OCI-LY1 (cell line): ENCODE measurements at regions not wholly inside any gene's neighbourhood (a gene's known extent, or its start where the extent isn't known, plus 50 kb on each side); places are given as distances from the start of the nearest gene placed in this dataset.

Experiments used
- EZH2 ChIP-seq: fragments of 200-600 bp; sonication (generic), shearing (Covaris generic); IDR thresholded peaks from 2 replicates; pipeline ENCODE4 v1.8.0; 2017; ENCODE audit warnings: borderline replicate concordance, mixed run types, mild to moderate bottlenecking, antibody characterized with exemption, low read length, moderate library complexity, mixed read lengths
- TF ChIP-seq, protein P1 (sequence below): fragments of 200-600 bp; sonication (generic), shearing (Covaris generic); IDR thresholded peaks from 2 replicates; pipeline ENCODE4 v1.5.1; 2017; ENCODE audit warnings: mild to moderate bottlenecking, antibody characterized with exemption, low read length, moderate library complexity, mixed read lengths

DNA sequence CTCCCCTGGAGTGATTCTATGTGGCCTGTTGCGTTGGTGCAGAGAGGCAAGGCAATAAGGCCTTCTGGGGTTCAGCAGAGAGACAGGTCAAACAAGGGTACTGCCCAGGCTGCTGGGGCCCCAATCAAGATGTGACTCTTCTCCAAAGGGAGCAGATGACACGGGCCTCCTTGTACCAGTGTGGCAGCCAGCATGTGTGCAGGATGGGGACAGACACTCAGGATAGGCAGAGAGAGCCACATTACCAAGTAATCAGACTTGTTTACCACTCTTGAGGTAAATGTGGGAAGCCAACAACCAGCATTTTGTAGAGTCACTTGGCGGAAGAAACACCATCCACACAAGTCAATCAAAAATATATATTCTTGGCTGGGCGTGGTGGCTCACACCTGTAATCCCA is 95.3 kb upstream of the DLG1 start:
- TF ChIP-seq, protein P1, sequence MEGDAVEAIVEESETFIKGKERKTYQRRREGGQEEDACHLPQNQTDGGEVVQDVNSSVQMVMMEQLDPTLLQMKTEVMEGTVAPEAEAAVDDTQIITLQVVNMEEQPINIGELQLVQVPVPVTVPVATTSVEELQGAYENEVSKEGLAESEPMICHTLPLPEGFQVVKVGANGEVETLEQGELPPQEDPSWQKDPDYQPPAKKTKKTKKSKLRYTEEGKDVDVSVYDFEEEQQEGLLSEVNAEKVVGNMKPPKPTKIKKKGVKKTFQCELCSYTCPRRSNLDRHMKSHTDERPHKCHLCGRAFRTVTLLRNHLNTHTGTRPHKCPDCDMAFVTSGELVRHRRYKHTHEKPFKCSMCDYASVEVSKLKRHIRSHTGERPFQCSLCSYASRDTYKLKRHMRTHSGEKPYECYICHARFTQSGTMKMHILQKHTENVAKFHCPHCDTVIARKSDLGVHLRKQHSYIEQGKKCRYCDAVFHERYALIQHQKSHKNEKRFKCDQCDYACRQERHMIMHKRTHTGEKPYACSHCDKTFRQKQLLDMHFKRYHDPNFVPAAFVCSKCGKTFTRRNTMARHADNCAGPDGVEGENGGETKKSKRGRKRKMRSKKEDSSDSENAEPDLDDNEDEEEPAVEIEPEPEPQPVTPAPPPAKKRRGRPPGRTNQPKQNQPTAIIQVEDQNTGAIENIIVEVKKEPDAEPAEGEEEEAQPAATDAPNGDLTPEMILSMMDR, result no peak
- no peak for TF ChIP-seq EZH2
